K562 (cell line): ENCODE measurements at regions not wholly inside any gene's neighbourhood (a gene's known extent, or its start where the extent isn't known, plus 50 kb on each side); places are given as distances from the start of the nearest gene placed in this dataset.

Experiments used
- ATF3 ChIP-seq, 2 experiments: fragments of 450-650 bp in 1 of 2; sonication (generic) in 1 of 2; formaldehyde crosslinking in 1 of 2; IDR thresholded peaks in 1 of 2; conservative IDR thresholded peaks in 1 of 2; 2 replicates each; pipeline versions ENCODE4 v1.6.1 to v1.8.1; 2016 to 2023; ENCODE audit warnings: mild to moderate bottlenecking in 2 of 2, moderate library complexity in 2 of 2, inconsistent platforms in 1 of 2, missing genetic modification reagents in 1 of 2
- BRF1 ChIP-seq: IDR thresholded peaks from 3 replicates; pipeline ENCODE4 v1.6.1; 2011; ENCODE audit warnings: borderline replicate concordance, mild to moderate bottlenecking; ENCODE audit not compliant: insufficient read length; ENCODE audit errors: extremely low read depth
- CEBPB ChIP-seq: fragments of 450-650 bp; IDR thresholded peaks from 2 replicates; pipeline ENCODE4 v1.6.1; 2016; ENCODE audit warnings: missing genetic modification characterization, missing compliant biosample characterization
- FOXM1 ChIP-seq, 2 experiments: fragments of 450-650 bp in 1 of 2; sonication (generic) in 1 of 2; formaldehyde crosslinking in 1 of 2; IDR thresholded peaks; 2 replicates each; pipeline versions ENCODE4 v1.6.1 to v1.9.0; 2017 to 2022; ENCODE audit warnings: low read depth in 2 of 2, mild to moderate bottlenecking in 2 of 2, missing genetic modification reagents in 1 of 2, moderate library complexity in 1 of 2
- MAFK ChIP-seq: IDR thresholded peaks from 2 replicates; pipeline ENCODE4 v1.6.1; 2011; ENCODE audit warnings: low read length, improper control_type of control experiment
- MYBL2 ChIP-seq, 2 experiments: fragments of 450-650 bp in 1 of 2; sonication (generic) in 1 of 2; formaldehyde crosslinking in 1 of 2; IDR thresholded peaks; 2 replicates each; pipeline versions ENCODE4 v1.6.1 to v1.8.1; 2017 to 2022; ENCODE audit warnings: borderline replicate concordance in 1 of 2, inconsistent platforms in 1 of 2, low read depth in 1 of 2, mild to moderate bottlenecking in 1 of 2, missing genetic modification reagents in 1 of 2, moderate library complexity in 1 of 2
- POLR2A ChIP-seq: fragments of 450-650 bp; conservative IDR thresholded peaks from 2 replicates; pipeline ENCODE4 v1.6.1; 2016
- TCF7 ChIP-seq: sonication (generic); IDR thresholded peaks from 2 replicates; pipeline ENCODE4 v1.6.1; 2016; ENCODE audit warnings: antibody characterized with exemption, borderline replicate concordance
- THAP7 ChIP-seq: fragments of 250-450 bp; sonication (Bioruptor Pico); IDR thresholded peaks from 2 replicates; pipeline ENCODE4 v1.5.0; 2021
- YY1 ChIP-seq, 3 experiments: IDR thresholded peaks; 2 replicates each; pipeline ENCODE4 v1.6.1; 2011; ENCODE audit warnings: low read length in 2 of 3, mild to moderate bottlenecking in 2 of 3, moderate library complexity in 2 of 3, borderline replicate concordance in 1 of 3, control low read depth in 1 of 3, low read depth in 1 of 3; ENCODE audit not compliant: insufficient read depth in 3 of 3, insufficient replicate concordance in 2 of 3, control insufficient read depth in 1 of 3, insufficient read length in 1 of 3; ENCODE audit errors: extremely low read depth in 1 of 3
- ZNF174 ChIP-seq: fragments of 250-450 bp; sonication (Bioruptor Pico); IDR thresholded peaks from 2 replicates; pipeline ENCODE4 v1.4.0; 2020; ENCODE audit warnings: mild to moderate bottlenecking
- TF ChIP-seq, protein P1 (sequence below), 3 experiments: IDR thresholded peaks in 2 of 3; conservative IDR thresholded peaks in 1 of 3; 2 replicates each; pipeline ENCODE4 v1.5.1; 2011 to 2012; ENCODE audit warnings: low read length in 3 of 3, mild to moderate bottlenecking in 3 of 3, control low read depth in 2 of 3, improper control_type of control experiment in 1 of 3, inconsistent platforms in 1 of 3, low read depth in 1 of 3, mixed read lengths in 1 of 3, moderate library complexity in 1 of 3; ENCODE audit not compliant: insufficient read depth in 2 of 3
- TF ChIP-seq, protein P2 (sequence below), 2 experiments: fragments of 450-650 bp; formaldehyde crosslinking in 1 of 2; IDR thresholded peaks; 2 replicates each; pipeline versions ENCODE4 v1.4.0 to v1.6.1; 2014 to 2020; ENCODE audit warnings: mild to moderate bottlenecking in 2 of 2, borderline replicate concordance in 1 of 2, low read depth in 1 of 2
- TF ChIP-seq, protein P3 (sequence below): sonication (generic); formaldehyde crosslinking; IDR thresholded peaks from 2 replicates; pipeline ENCODE4 v1.8.1; 2022; ENCODE audit warnings: missing genetic modification reagents

GRCh38 chr3:147554332-147554731 lies 145.2 kb downstream of the ZIC1 start:
- TF ChIP-seq ZNF174 (CRISPR knock-in tag), result no peak
- TF ChIP-seq, protein P1, sequence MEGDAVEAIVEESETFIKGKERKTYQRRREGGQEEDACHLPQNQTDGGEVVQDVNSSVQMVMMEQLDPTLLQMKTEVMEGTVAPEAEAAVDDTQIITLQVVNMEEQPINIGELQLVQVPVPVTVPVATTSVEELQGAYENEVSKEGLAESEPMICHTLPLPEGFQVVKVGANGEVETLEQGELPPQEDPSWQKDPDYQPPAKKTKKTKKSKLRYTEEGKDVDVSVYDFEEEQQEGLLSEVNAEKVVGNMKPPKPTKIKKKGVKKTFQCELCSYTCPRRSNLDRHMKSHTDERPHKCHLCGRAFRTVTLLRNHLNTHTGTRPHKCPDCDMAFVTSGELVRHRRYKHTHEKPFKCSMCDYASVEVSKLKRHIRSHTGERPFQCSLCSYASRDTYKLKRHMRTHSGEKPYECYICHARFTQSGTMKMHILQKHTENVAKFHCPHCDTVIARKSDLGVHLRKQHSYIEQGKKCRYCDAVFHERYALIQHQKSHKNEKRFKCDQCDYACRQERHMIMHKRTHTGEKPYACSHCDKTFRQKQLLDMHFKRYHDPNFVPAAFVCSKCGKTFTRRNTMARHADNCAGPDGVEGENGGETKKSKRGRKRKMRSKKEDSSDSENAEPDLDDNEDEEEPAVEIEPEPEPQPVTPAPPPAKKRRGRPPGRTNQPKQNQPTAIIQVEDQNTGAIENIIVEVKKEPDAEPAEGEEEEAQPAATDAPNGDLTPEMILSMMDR (IDR thresholded peaks at IDR 0.05 in 2 of 3, conservative IDR thresholded peaks at IDR 0.05 in 1 of 3; ENCODE audit: insufficient read depth in 2 of 3, low read depth in 1 of 3, low read length in 3 of 3), result no peak
- TF ChIP-seq, protein P2, sequence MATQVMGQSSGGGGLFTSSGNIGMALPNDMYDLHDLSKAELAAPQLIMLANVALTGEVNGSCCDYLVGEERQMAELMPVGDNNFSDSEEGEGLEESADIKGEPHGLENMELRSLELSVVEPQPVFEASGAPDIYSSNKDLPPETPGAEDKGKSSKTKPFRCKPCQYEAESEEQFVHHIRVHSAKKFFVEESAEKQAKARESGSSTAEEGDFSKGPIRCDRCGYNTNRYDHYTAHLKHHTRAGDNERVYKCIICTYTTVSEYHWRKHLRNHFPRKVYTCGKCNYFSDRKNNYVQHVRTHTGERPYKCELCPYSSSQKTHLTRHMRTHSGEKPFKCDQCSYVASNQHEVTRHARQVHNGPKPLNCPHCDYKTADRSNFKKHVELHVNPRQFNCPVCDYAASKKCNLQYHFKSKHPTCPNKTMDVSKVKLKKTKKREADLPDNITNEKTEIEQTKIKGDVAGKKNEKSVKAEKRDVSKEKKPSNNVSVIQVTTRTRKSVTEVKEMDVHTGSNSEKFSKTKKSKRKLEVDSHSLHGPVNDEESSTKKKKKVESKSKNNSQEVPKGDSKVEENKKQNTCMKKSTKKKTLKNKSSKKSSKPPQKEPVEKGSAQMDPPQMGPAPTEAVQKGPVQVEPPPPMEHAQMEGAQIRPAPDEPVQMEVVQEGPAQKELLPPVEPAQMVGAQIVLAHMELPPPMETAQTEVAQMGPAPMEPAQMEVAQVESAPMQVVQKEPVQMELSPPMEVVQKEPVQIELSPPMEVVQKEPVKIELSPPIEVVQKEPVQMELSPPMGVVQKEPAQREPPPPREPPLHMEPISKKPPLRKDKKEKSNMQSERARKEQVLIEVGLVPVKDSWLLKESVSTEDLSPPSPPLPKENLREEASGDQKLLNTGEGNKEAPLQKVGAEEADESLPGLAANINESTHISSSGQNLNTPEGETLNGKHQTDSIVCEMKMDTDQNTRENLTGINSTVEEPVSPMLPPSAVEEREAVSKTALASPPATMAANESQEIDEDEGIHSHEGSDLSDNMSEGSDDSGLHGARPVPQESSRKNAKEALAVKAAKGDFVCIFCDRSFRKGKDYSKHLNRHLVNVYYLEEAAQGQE (IDR thresholded peaks at IDR 0.05; ENCODE audit: borderline replicate concordance), result no peak
- TF ChIP-seq, protein P2 (CRISPR knock-in tag; IDR thresholded peaks at IDR 0.05; ENCODE audit: low read depth), result no peak
- no peak for TF ChIP-seq ATF3 (IDR thresholded peaks at IDR 0.05)
- TF ChIP-seq ATF3 (CRISPR knock-in tag; conservative IDR thresholded peaks at IDR 0.05), result no peak
- no peak for TF ChIP-seq CEBPB (tag)
- TF ChIP-seq YY1 (IDR thresholded peaks at IDR 0.05; ENCODE audit: borderline replicate concordance in 1 of 3, control insufficient read depth in 1 of 3, extremely low read depth in 1 of 3, insufficient read depth in 3 of 3, insufficient read length in 1 of 3, insufficient replicate concordance in 2 of 3, low read depth in 1 of 3, low read length in 2 of 3), result no peak
- TF ChIP-seq BRF1, result no peak
- TF ChIP-seq, protein P3, sequence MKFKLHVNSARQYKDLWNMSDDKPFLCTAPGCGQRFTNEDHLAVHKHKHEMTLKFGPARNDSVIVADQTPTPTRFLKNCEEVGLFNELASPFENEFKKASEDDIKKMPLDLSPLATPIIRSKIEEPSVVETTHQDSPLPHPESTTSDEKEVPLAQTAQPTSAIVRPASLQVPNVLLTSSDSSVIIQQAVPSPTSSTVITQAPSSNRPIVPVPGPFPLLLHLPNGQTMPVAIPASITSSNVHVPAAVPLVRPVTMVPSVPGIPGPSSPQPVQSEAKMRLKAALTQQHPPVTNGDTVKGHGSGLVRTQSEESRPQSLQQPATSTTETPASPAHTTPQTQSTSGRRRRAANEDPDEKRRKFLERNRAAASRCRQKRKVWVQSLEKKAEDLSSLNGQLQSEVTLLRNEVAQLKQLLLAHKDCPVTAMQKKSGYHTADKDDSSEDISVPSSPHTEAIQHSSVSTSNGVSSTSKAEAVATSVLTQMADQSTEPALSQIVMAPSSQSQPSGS, result no peak
- no peak for TF ChIP-seq MYBL2 (IDR thresholded peaks at IDR 0.05; ENCODE audit: low read depth)
- TF ChIP-seq MYBL2 (CRISPR knock-in tag; IDR thresholded peaks at IDR 0.05; ENCODE audit: borderline replicate concordance), result no peak
- TF ChIP-seq MAFK, result no peak
- no peak for TF ChIP-seq FOXM1 (IDR thresholded peaks at IDR 0.05; ENCODE audit: low read depth)
- no peak for TF ChIP-seq FOXM1 (CRISPR knock-in tag; IDR thresholded peaks at IDR 0.05; ENCODE audit: low read depth)
- no peak for TF ChIP-seq THAP7 (CRISPR knock-in tag)
- no peak for TF ChIP-seq TCF7
- TF ChIP-seq POLR2A, result no peak
